WTC11 (cell line): ENCODE measurements at regions not wholly inside any gene's neighbourhood (a gene's known extent, or its start where the extent isn't known, plus 50 kb on each side); places are given as distances from the start of the nearest gene placed in this dataset.

Experiments
- ATAC-seq: fragments of 200-7000 bp; cut with Tn5 transposase; 2 replicates; pipeline ENCODE4 v1.10.0; 2021; ENCODE audit warnings: mild to moderate bottlenecking, moderate library complexity
- CTCF ChIA-PET: fragments of 300-600 bp; sonication (Branson Sonifier 250); formaldehyde crosslinking; loops from one replicate; lab custom pipeline; 2021; ENCODE audit warnings: antibody characterized with exemption; lab: Charles Lee
- POLR2A ChIA-PET: fragments of 350-600 bp; sonication (Branson Sonifier 250); formaldehyde crosslinking; loops from one replicate; lab custom pipeline; 2021; ENCODE audit warnings: antibody characterized with exemption; lab: Charles Lee
- DNase-seq: peaks from one replicate; pipeline ENCODE4 v3.0.0; 2021; ENCODE audit warnings: low spot score
- H3K27ac Mint-ChIP-seq: 2 replicates; pipeline ENCODE4 v1.8.0; 2021; ENCODE audit warnings: mixed read lengths
- H3K27me3 Mint-ChIP-seq: 2 replicates; pipeline ENCODE4 v1.8.0; 2021; ENCODE audit warnings: low read depth, mild to moderate bottlenecking, moderate library complexity, mixed read lengths
- H3K36me3 Mint-ChIP-seq: 2 replicates; pipeline ENCODE4 v1.8.0; 2021; ENCODE audit warnings: mixed read lengths
- H3K4me1 Mint-ChIP-seq: 2 replicates; pipeline ENCODE4 v1.8.0; 2022; ENCODE audit warnings: mixed read lengths
- H3K4me3 Mint-ChIP-seq: 2 replicates; pipeline ENCODE4 v1.8.0; 2021; ENCODE audit warnings: mild to moderate bottlenecking, moderate library complexity, mixed read lengths
- H3K9me3 Mint-ChIP-seq: 2 replicates; pipeline ENCODE4 v1.8.0; 2021; ENCODE audit warnings: mixed read lengths
- ATF3 ChIP-seq: sonication (generic); formaldehyde crosslinking; conservative IDR thresholded peaks from 2 replicates; pipeline ENCODE4 v1.8.1; 2022; ENCODE audit warnings: mild to moderate bottlenecking, missing genetic modification reagents
- EMX1 ChIP-seq: fragments of 250-450 bp; sonication (Bioruptor Pico); IDR thresholded peaks from 2 replicates; pipeline ENCODE4 v1.8.0; 2021; ENCODE audit warnings: mild to moderate bottlenecking
- ESRRA ChIP-seq: sonication (generic); formaldehyde crosslinking; IDR thresholded peaks from 2 replicates; pipeline ENCODE4 v1.8.1; 2022; ENCODE audit warnings: mild to moderate bottlenecking, missing genetic modification reagents, borderline replicate concordance
- GABPB1 ChIP-seq: sonication (generic); formaldehyde crosslinking; IDR thresholded peaks from 2 replicates; pipeline ENCODE4 v1.8.1; 2023; ENCODE audit warnings: mild to moderate bottlenecking, missing genetic modification reagents
- GTF2I ChIP-seq: fragments of 250-450 bp; sonication (Bioruptor Pico); conservative IDR thresholded peaks from 2 replicates; pipeline ENCODE4 v1.4.0; 2021; ENCODE audit warnings: mild to moderate bottlenecking
- IRF1 ChIP-seq: sonication (generic); formaldehyde crosslinking; IDR thresholded peaks from 2 replicates; pipeline ENCODE4 v1.8.0; 2023; ENCODE audit warnings: missing genetic modification reagents
- KAT7 ChIP-seq: sonication (generic); formaldehyde crosslinking; IDR thresholded peaks from 2 replicates; pipeline ENCODE4 v1.8.1; 2023; ENCODE audit warnings: missing genetic modification reagents, mild to moderate bottlenecking, borderline replicate concordance
- MLX ChIP-seq: sonication (generic); formaldehyde crosslinking; IDR thresholded peaks from 2 replicates; pipeline ENCODE4 v1.8.1; 2023; ENCODE audit warnings: mild to moderate bottlenecking, missing genetic modification reagents, moderate library complexity
- MXD4 ChIP-seq: fragments of 250-450 bp; sonication (Bioruptor Pico); IDR thresholded peaks from 2 replicates; pipeline ENCODE4 v1.8.0; 2021; ENCODE audit warnings: mild to moderate bottlenecking, moderate library complexity, borderline replicate concordance
- OVOL2 ChIP-seq: fragments of 250-450 bp; sonication (Bioruptor Pico); IDR thresholded peaks from 2 replicates; pipeline ENCODE4 v1.9.0; 2021; ENCODE audit warnings: mild to moderate bottlenecking, borderline replicate concordance
- PRDM15 ChIP-seq: sonication (generic); formaldehyde crosslinking; IDR thresholded peaks from 2 replicates; pipeline ENCODE4 v1.8.0; 2022; ENCODE audit warnings: missing genetic modification reagents
- PREB ChIP-seq: sonication (generic); formaldehyde crosslinking; IDR thresholded peaks from 2 replicates; pipeline ENCODE4 v1.8.1; 2022; ENCODE audit warnings: mild to moderate bottlenecking, missing genetic modification reagents, moderate library complexity, borderline replicate concordance
- RORB ChIP-seq: fragments of 250-450 bp; sonication (Bioruptor Pico); IDR thresholded peaks from 2 replicates; pipeline ENCODE4 v1.9.0; 2021; ENCODE audit warnings: mild to moderate bottlenecking
- SMAD3 ChIP-seq: sonication (generic); formaldehyde crosslinking; IDR thresholded peaks from 2 replicates; pipeline ENCODE4 v1.8.0; 2022; ENCODE audit warnings: missing genetic modification reagents, mild to moderate bottlenecking, borderline replicate concordance
- SOX15 ChIP-seq: fragments of 250-450 bp; sonication (Bioruptor Pico); IDR thresholded peaks from 2 replicates; pipeline ENCODE4 v1.9.0; 2021; ENCODE audit warnings: mild to moderate bottlenecking
- TEAD4 ChIP-seq: sonication (generic); formaldehyde crosslinking; IDR thresholded peaks from 2 replicates; pipeline ENCODE4 v1.8.0; 2022; ENCODE audit warnings: mild to moderate bottlenecking, missing genetic modification reagents
- ZNF263 ChIP-seq: sonication (generic); formaldehyde crosslinking; IDR thresholded peaks from 2 replicates; pipeline ENCODE4 v1.8.1; 2022; ENCODE audit warnings: low read depth, mild to moderate bottlenecking, moderate library complexity, missing genetic modification reagents
- ZNF281 ChIP-seq: sonication (generic); formaldehyde crosslinking; IDR thresholded peaks from 2 replicates; pipeline ENCODE4 v1.8.0; 2023; ENCODE audit warnings: mild to moderate bottlenecking, missing genetic modification reagents
- ZNF423 ChIP-seq: fragments of 250-450 bp; sonication (Bioruptor Pico); IDR thresholded peaks from 2 replicates; pipeline ENCODE4 v2.1.2; 2022; ENCODE audit warnings: mild to moderate bottlenecking, moderate library complexity
- ZNF671 ChIP-seq: fragments of 250-450 bp; sonication (Bioruptor Pico); IDR thresholded peaks from 2 replicates; pipeline ENCODE4 v1.8.0; 2021; ENCODE audit warnings: mild to moderate bottlenecking

- Mint-ChIP-seq H3K4me1 (peaks cover 34% of the 10 kb centered on the region), H3K27me3 (no peaks in the 10 kb centered on the region), H3K36me3 (peaks cover 16% of the 10 kb centered on the region), H3K9me3 (no peaks in the 10 kb centered on the region), H3K4me3 (peak overlapping the region; percentile 96), H3K27ac (peak overlapping the region; percentile 84)
- DNase-seq (no peak), ATAC-seq (no peak)
- ChIA-PET POLR2A (interaction anchor here (0.9 to 2.1 kb wide), 4 partner anchors 13 to 66 kb away, joined by 3 to 12 read pairs (median 4); a partner anchor contains a TSS), CTCF (interaction anchor here (0.6 kb wide), 1 partner anchor 36 kb away, joined by 3 read pairs; no protein-coding TSS in a partner anchor)
- TF ChIP-seq ATF3 (CRISPR knock-in tag), result no peak
- TF ChIP-seq MXD4, result no peak
- no peak for TF ChIP-seq ZNF263 (CRISPR knock-in tag)
- TF ChIP-seq GABPB1 (CRISPR knock-in tag), result no peak
- TF ChIP-seq EMX1 (CRISPR knock-in tag), result no peak
- TF ChIP-seq IRF1, result no peak
- TF ChIP-seq ZNF423, result no peak
- no peak for TF ChIP-seq SOX15 (CRISPR knock-in tag)
- TF ChIP-seq OVOL2 (CRISPR knock-in tag), result no peak
- TF ChIP-seq ZNF671, result no peak
- no peak for TF ChIP-seq ZNF281 (CRISPR knock-in tag)
- no peak for TF ChIP-seq MLX
- no peak for TF ChIP-seq GTF2I
- TF ChIP-seq ESRRA, result no peak
- no peak for TF ChIP-seq SMAD3 (CRISPR knock-in tag)
- no peak for TF ChIP-seq TEAD4 (CRISPR knock-in tag)
These were observed 110.3 kb upstream of the BTN3A2 start for GRCh38 chr6:26254724-26255123.

- TF ChIP-seq KAT7 (CRISPR knock-in tag) (no peak), RORB (CRISPR knock-in tag) (no peak)
- no peaks in the 10 kb centered on the region for H3K27me3 Mint-ChIP-seq
- no peaks in the 10 kb centered on the region for H3K9me3 Mint-ChIP-seq
- ATAC-seq, result no peak
- peaks cover 34% of the 10 kb centered on the region for H3K4me1 Mint-ChIP-seq
- H3K27ac Mint-ChIP-seq, result peak overlapping the region; percentile 44; the same call in 1 of the 2 replicates
- H3K4me3 Mint-ChIP-seq, result no peak overlapping the region
- ChIA-PET CTCF (interaction anchor here (1.3 to 2.8 kb wide), 5 partner anchors 9 to 81 kb away, joined by 3 to 16 read pairs (median 4); no protein-coding TSS in a partner anchor), POLR2A (interaction anchor here (0.7 to 1.5 kb wide), 4 partner anchors 23 to 133 kb away, joined by 3 to 5 read pairs (median 4); a partner anchor contains a TSS)
- H3K36me3 Mint-ChIP-seq, result peaks cover 8% of the 10 kb centered on the region; the same call in 1 of the 2 replicates
- DNase-seq, result no peak
These were observed 107.7 kb upstream of the BTN3A2 start for GRCh38 chr6:26257272-26257671.

- Mint-ChIP-seq H3K27me3 (no peaks in the 10 kb centered on the region), H3K27ac (peak overlapping the region; percentile 44; the same call in 1 of the 2 replicates), H3K4me3 (no peak overlapping the region), H3K9me3 (no peaks in the 10 kb centered on the region), H3K4me1 (peaks cover 34% of the 10 kb centered on the region), H3K36me3 (no peaks in the 10 kb centered on the region)
- DNase-seq, result no peak
- ChIA-PET POLR2A (interaction anchor here (1.2 kb wide), 1 partner anchor 25 kb away, joined by 5 read pairs; no protein-coding TSS in a partner anchor), CTCF (interaction anchor here (0.8 to 2.8 kb wide), 9 partner anchors 8 to 82 kb away, joined by 3 to 16 read pairs (median 4); a partner anchor contains a TSS)
- peak; percentile 40 for ATAC-seq
- TF ChIP-seq ZNF423 (no peak), PRDM15 (CRISPR knock-in tag) (no peak), PREB (CRISPR knock-in tag) (no peak)
These were observed 106.6 kb upstream of the BTN3A2 start for GRCh38 chr6:26258212-26258977.
